H54 (cell line): ENCODE measurements at regions not wholly inside any gene's neighbourhood (a gene's known extent, or its start where the extent isn't known, plus 50 kb on each side); places are given as distances from the start of the nearest gene placed in this dataset.
"Not testable (repeated sequence)": the region's sequence is repeated elsewhere in the genome, so short reads cannot be mapped to it uniquely, and the experiment has no call there.

Experiments used
- DNase-seq: peaks from one replicate; pipeline ENCODE4 v3.0.0; 2011; ENCODE audit warnings: low spot score, mixed read lengths; ENCODE audit not compliant: insufficient read length
- FAIRE-seq: peaks from 3 replicates; lab custom pipeline; 2011; peaks lifted over from hg19 to GRCh38; lab: Jason Lieb, UNC
- POLR2A ChIP-seq: IDR thresholded peaks from 2 replicates; pipeline ENCODE4 v1.6.1; 2011; ENCODE audit warnings: low read depth, mild to moderate bottlenecking, low read length

DNA sequence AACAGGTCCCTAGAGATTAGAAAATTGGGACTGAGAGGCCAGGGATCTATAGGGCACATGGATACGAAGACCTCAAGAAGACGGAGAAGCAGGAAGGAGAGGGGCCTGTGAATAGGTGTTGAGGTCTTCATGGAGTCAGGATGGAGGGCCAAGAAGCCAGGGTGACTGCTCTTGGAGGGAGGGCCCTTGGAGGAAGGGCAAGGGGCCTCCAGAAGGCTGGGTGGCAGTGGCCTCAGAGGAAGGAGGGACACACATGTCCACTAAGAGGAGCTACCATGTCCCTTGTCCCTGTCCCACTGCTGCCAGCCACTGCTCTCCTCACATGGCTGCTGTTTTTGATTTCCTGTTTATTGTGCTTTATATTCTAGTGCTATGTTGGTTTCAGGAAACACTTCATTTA is 589.5 kb upstream of the B3GAT1 start:
- FAIRE-seq, result no peak
- TF ChIP-seq POLR2A, result no peak
- DNase-seq, result no peak

- not testable (repeated sequence) for FAIRE-seq, DNase-seq
These were observed 589.0 kb upstream of the B3GAT1 start for GRCh38 chr11:135001065-135001464.

DNA sequence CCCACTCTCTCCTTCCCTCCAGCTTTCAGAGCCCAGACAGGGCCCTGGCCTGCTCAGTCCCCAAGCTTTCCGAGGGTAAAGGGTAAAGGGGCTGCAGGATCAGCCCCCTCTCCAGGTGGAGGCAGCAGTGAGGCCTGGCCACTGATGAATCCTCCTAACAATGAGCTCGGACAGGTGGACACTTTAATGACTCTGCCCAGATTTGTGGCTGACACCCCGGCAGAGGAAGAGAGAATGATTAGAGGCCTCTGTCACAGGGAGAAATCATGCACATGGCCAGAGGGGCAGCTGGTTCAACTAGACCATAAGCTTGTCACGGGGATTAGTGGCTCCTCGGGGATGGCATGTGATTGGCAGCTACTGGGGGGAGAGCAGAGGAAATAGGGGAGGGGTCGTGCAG is 587.5 kb upstream of the B3GAT1 start:
- DNase-seq (no peak), FAIRE-seq (no peak)
- TF ChIP-seq POLR2A, result no peak

- DNase-seq (no peak), FAIRE-seq (no peak)
- TF ChIP-seq POLR2A, result no peak
These were observed 585.7 kb upstream of the B3GAT1 start for GRCh38 chr11:134997652-134998320.

GRCh38 chr11:134995741-134996140 is 583.7 kb upstream of the B3GAT1 start:
- TF ChIP-seq POLR2A, result no peak
- no peak for FAIRE-seq
- no peak for DNase-seq

- FAIRE-seq, result no peak
- no peak for TF ChIP-seq POLR2A
- DNase-seq, result no peak
These were observed 582.4 kb upstream of the B3GAT1 start for GRCh38 chr11:134994431-134994830.

DNA sequence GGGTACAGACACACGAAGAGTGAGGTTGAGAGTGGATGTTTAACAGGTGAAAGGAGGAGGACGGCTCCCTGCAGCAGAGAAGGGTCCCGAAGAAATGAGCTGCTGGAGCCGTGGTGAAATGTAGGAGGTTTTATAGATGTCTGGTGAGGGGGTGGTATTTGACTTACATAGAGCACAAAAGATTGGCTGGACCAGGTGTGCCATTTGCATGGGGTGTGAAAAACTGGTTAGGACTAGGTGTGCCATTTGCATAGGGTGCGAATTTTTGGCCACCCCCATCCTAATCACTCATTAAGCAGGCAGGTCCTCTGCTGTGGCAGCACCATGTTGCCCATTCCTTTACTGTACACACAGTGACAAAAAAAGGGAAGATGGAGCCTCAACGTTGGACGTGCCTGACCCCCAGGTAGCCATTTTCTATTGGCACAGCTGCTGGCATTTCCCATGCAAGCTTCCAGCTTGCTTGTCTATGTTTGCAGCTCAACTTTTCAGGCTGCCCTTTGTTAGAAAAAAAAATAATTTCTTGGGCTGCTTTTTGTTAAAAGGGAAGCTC is 581.7 kb upstream of the B3GAT1 start:
- no peak for TF ChIP-seq POLR2A
- FAIRE-seq, result no peak
- no peak for DNase-seq

- no peak for FAIRE-seq
- no peak for DNase-seq
- TF ChIP-seq POLR2A, result no peak
These were observed 580.9 kb upstream of the B3GAT1 start for GRCh38 chr11:134992981-134993380.

- no peak for DNase-seq
- no peak for TF ChIP-seq POLR2A
- FAIRE-seq, result no peak
These were observed 576.5 kb upstream of the B3GAT1 start for GRCh38 chr11:134988495-134988894.

- FAIRE-seq (no peak), DNase-seq (no peak)
- no peak for TF ChIP-seq POLR2A
These were observed 575.8 kb upstream of the B3GAT1 start for GRCh38 chr11:134987822-134988221.

DNA sequence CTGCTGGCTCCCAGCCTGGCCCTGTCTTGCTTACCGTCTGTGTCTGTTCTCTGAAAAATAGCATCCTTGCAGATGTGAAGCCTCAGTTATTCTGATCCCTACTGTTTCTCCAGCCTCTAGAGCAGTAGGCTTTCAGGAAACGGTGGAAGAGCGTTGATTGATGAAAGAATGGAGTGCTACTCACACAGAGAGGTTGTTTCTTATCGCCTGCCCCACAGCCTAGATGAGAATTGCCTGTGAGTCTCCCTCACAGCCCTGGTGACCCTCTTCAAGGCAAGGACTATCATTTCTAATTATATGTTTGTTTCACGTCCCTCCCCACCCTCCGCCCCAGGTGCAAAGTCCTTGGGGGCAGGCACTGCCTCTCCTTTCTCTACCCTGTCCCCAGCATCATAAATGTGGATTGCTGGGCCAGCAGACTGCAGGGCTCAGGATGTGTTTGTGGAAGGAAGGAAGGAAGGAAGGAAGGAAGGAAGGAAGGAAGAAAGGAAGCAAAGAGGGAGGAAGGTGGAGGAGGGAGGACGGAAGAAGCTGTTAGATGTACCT is 575.3 kb upstream of the B3GAT1 start:
- no peak for FAIRE-seq
- TF ChIP-seq POLR2A, result no peak
- DNase-seq, result no peak

GRCh38 chr11:134984421-134984820 is 572.4 kb upstream of the B3GAT1 start:
- TF ChIP-seq POLR2A, result no peak
- DNase-seq (no peak), FAIRE-seq (no peak)

DNA sequence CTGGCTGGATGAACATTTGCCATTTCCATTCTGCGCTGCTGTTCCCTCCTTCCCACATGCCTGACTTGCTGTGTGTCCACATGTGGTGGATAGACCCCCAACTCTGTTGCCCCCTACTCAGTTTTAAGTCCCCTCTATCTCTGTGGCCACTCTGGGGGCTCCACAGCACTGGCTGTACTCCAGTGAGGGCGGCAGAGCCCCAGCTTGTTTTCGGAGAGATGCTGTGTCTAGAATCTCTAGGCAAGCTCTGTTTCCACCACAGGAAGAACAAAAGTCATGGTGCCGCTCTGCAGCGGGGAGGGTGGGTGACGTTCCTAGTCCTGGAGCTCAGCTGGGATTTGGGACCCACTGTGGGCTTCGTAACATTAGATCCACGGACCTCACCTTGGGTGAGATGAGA is 570.4 kb upstream of the B3GAT1 start:
- DNase-seq, FAIRE-seq: not testable (repeated sequence)

DNA sequence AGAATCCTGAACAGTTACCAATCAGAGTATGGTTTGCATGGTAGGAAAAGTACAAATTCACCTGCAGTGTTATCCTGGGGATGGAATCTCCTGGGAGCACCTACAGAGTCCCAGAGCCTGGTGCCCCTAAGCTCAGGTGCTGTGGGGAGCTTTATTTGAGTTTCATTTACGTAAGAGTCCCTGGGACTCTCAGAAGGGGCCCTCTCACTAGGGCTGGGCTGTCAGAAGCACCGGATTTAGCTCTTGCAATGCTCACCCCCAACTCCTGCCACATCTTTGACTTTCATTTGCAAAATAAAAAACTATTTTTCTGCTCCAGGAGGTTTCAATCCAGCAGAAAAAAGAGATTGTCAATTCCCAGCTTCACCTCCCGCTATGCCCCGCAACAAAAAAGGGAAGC is 569.8 kb upstream of the B3GAT1 start:
- FAIRE-seq (no peak), DNase-seq (no peak)
- TF ChIP-seq POLR2A, result no peak

DNA sequence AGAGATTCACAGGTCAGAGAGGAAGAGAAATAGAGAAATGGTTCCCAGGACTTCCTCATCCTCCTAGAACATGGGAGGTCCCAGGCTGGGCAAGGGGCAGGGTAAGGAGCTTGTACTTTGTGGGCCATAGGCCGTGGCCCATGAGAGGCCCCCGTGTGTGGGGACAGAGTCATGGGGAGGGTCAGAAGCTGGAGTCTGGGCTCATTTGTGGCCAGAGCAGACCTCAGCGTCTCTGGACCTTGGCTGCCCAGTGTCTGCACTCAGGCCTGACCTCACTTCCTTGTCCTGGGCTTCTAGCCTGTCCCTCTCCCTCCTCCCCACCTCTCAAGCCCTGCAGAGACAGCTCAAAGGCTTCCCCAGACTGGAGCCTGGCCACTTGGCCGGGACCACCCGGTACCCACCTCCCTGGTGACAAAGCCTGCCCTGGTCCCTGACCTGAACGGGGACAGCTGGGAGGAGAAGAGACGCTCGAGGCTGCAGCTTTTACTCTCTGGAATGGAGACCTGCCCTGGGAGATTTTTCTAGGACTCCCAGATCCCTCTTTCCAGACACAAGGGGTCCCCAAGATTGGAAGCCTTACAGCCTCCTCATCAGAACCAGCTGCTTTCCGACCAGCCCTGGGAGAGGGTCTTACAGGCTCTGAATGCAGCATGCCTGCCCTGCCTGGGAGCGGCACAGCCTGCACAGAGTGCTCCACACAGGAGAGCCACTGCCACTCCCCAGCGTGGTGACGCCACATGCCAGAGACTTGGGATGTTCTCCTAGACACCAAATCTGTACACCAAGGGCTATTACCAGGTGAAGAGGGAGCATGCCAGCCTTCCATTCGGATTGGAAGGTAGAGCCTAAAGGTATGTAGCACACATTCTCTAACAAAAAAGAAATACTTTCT is 569.0 kb upstream of the B3GAT1 start:
- no peak for FAIRE-seq
- no peak for TF ChIP-seq POLR2A
- DNase-seq, result no peak

DNA sequence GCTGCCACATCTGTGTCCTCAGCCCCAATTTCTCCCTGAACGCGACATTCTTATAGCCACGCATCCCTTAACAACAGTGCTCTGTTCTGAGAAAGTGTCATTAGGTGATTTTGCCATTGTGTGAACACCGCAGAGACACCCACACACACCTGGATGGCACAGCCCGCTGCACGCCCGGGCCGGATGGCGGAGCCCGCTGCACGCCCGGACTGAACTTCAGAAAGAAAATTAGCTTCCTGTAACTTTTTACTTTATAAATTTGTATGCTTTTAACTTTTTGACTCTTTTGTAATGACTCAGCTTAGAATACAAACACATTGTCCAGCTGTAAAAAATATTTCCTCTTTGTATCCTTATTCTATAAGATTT is 567.0 kb upstream of the B3GAT1 start:
- FAIRE-seq, DNase-seq: not testable (repeated sequence)
